Body of pancreas (tissue), 4 donors: ENCODE measurements at regions not wholly inside any gene's neighbourhood (a gene's known extent, or its start where the extent isn't known, plus 50 kb on each side); places are given as distances from the start of the nearest gene placed in this dataset.

Experiments used
- POLR2A ChIP-seq, 3 donors: fragments of 450-650 bp; IDR thresholded peaks; one replicate each; pipeline ENCODE4 v1.6.1; 2016; ENCODE audit warnings: antibody characterized with exemption in 3 of 3, mild to moderate bottlenecking in 2 of 3
- TF ChIP-seq, protein P1 (sequence below), 7 experiments: fragments of 450-650 bp in 4 of 7; fragments of 200-600 bp in 3 of 7; sonication (generic) in 3 of 7; IDR thresholded peaks; one replicate each; pipeline ENCODE4 v1.5.1; 2016 to 2019; ENCODE audit warnings: antibody characterized with exemption in 7 of 7

- TF ChIP-seq, protein P1, sequence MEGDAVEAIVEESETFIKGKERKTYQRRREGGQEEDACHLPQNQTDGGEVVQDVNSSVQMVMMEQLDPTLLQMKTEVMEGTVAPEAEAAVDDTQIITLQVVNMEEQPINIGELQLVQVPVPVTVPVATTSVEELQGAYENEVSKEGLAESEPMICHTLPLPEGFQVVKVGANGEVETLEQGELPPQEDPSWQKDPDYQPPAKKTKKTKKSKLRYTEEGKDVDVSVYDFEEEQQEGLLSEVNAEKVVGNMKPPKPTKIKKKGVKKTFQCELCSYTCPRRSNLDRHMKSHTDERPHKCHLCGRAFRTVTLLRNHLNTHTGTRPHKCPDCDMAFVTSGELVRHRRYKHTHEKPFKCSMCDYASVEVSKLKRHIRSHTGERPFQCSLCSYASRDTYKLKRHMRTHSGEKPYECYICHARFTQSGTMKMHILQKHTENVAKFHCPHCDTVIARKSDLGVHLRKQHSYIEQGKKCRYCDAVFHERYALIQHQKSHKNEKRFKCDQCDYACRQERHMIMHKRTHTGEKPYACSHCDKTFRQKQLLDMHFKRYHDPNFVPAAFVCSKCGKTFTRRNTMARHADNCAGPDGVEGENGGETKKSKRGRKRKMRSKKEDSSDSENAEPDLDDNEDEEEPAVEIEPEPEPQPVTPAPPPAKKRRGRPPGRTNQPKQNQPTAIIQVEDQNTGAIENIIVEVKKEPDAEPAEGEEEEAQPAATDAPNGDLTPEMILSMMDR (IDR thresholded peaks at IDR 0.05) = no peak
- no peak for TF ChIP-seq POLR2A (IDR thresholded peaks at IDR 0.05)
These were observed 70.6 kb upstream of the KCNJ6 start for GRCh38 chr21:37986751-37987399.
